HCT116 (cell line): ENCODE measurements at regions not wholly inside any gene's neighbourhood (a gene's known extent, or its start where the extent isn't known, plus 50 kb on each side); places are given as distances from the start of the nearest gene placed in this dataset.
"Not testable (repeated sequence)": the region's sequence is repeated elsewhere in the genome, so short reads cannot be mapped to it uniquely, and the experiment has no call there.

Experiments
- ATAC-seq: fragments of 200-7000 bp; cut with Tn5 transposase; 2 replicates; pipeline ENCODE4 v1.9.1; 2020; ENCODE audit warnings: mild to moderate bottlenecking, moderate library complexity
- BruUV-seq: library from RNA; stranded (reverse); fragments of 400-500 nt; replicated peaks from 2 replicates; lab custom pipeline; 2021; lab: Mats Ljungman, UMichigan
- CTCF ChIA-PET: fragments of 300-600 bp; sonication (Branson Sonifier 250); formaldehyde crosslinking; loops from one replicate; lab custom pipeline; 2021; ENCODE audit warnings: antibody characterized with exemption; lab: Charles Lee
- POLR2A ChIA-PET: fragments of 300-600, 350-600 bp; sonication (Branson Sonifier 250); formaldehyde crosslinking; loops from one replicate; lab custom pipeline; 2021; ENCODE audit warnings: antibody characterized with exemption; lab: Charles Lee
- RAD21 ChIA-PET, 2 experiments: fragments of 300-600 bp; sonication (Branson Sonifier 250); formaldehyde crosslinking; loops; one replicate each; lab custom pipeline; 2023; ENCODE audit warnings: low total read pairs in 2 of 2; ENCODE audit not compliant: uncharacterized antibody in 2 of 2, unreplicated experiment in 2 of 2, low non-redundant PET in 1 of 2; lab: Charles Lee
- DNase-seq: peaks from one replicate; pipeline ENCODE4 v3.0.0-alpha.2; 2010; ENCODE audit warnings: low read depth, low spot score
- H2AFZ ChIP-seq: fragments of 200-600 bp; shearing (Covaris generic), sonication (generic); 2 replicates; pipeline ENCODE4 v1.6.1; 2017; ENCODE audit warnings: low read depth, mixed run types, mixed read lengths, antibody characterized with exemption, low read length; ENCODE audit not compliant: poor library complexity, severe bottlenecking
- H3K27ac ChIP-seq: 2 replicates; pipeline ENCODE4 v1.5.1; 2012; ENCODE audit warnings: low read depth, low read length
- H3K27me3 ChIP-seq: fragments of 200-600 bp; sonication (generic); 2 replicates; pipeline ENCODE4 v1.6.1; 2016; ENCODE audit warnings: mixed run types, low read length, mixed read lengths; ENCODE audit not compliant: insufficient read depth
- H3K36me3 ChIP-seq, 2 experiments: fragments of 200-500 bp in 1 of 2; fragments of 200-600 bp in 1 of 2; sonication (Bioruptor generic) in 1 of 2; sonication (generic) in 1 of 2; 2 replicates each; pipeline versions ENCODE4 v1.5.1 to v1.6.1; 2014 to 2016; ENCODE audit warnings: low read length in 2 of 2, inconsistent platforms in 1 of 2, mixed read lengths in 1 of 2, mixed run types in 1 of 2; ENCODE audit not compliant: insufficient read depth in 2 of 2, control insufficient read depth in 1 of 2
- H3K4me1 ChIP-seq, 2 experiments: fragments of 200-600 bp in 1 of 2; sonication (generic) in 1 of 2; 2 replicates each; pipeline versions ENCODE4 v1.5.1 to v1.6.1; 2012 to 2017; ENCODE audit warnings: low read length in 2 of 2, inconsistent platforms in 1 of 2, mild to moderate bottlenecking in 1 of 2, mixed read lengths in 1 of 2, mixed run types in 1 of 2, moderate library complexity in 1 of 2; ENCODE audit not compliant: insufficient read depth in 2 of 2, control insufficient read depth in 1 of 2
- H3K4me2 ChIP-seq: fragments of 200-600 bp; sonication (generic); 2 replicates; pipeline ENCODE4 v1.6.1; 2017; ENCODE audit warnings: mixed run types, low read length, mixed read lengths
- H3K4me3 ChIP-seq, 2 experiments: fragments of 200-600 bp in 1 of 2; sonication (generic) in 1 of 2; replicated peaks in 1 of 2; 2 replicates each; pipeline ENCODE4 v1.5.1; 2011 to 2016; ENCODE audit warnings: low read length in 2 of 2, control low read depth in 1 of 2, low read depth in 1 of 2, mild to moderate bottlenecking in 1 of 2, mixed read lengths in 1 of 2, mixed run types in 1 of 2
- H3K79me2 ChIP-seq: fragments of 200-600 bp; sonication (generic); 2 replicates; pipeline ENCODE4 v1.6.1; 2017; ENCODE audit warnings: mild to moderate bottlenecking, mixed run types, low read length, moderate library complexity, mixed read lengths; ENCODE audit not compliant: insufficient read depth
- H3K9ac ChIP-seq: fragments of 200-600 bp; sonication (generic); 2 replicates; pipeline ENCODE4 v1.6.1; 2016; ENCODE audit warnings: low read length, mixed read lengths
- H3K9me2 ChIP-seq: fragments of 200-600 bp; sonication (generic), shearing (Covaris generic); 2 replicates; pipeline ENCODE4 v1.6.1; 2017; ENCODE audit warnings: mixed run types, mild to moderate bottlenecking, moderate library complexity; ENCODE audit not compliant: insufficient read depth
- H3K9me3 ChIP-seq, 2 experiments: fragments of 200-500 bp in 1 of 2; fragments of 200-600 bp in 1 of 2; sonication (Bioruptor generic) in 1 of 2; sonication (generic) in 1 of 2; 2 replicates each; pipeline ENCODE4 v1.6.1; 2014 to 2017; ENCODE audit warnings: low read length in 2 of 2, mixed read lengths in 2 of 2, inconsistent platforms in 1 of 2, low read depth in 1 of 2, mild to moderate bottlenecking in 1 of 2, mixed run types in 1 of 2, moderate library complexity in 1 of 2; ENCODE audit not compliant: control insufficient read depth in 1 of 2, insufficient read depth in 1 of 2
- H4K20me1 ChIP-seq: fragments of 200-600 bp; sonication (generic), shearing (Covaris generic); 2 replicates; pipeline ENCODE4 v1.6.1; 2017; ENCODE audit warnings: mixed run types, mild to moderate bottlenecking, moderate library complexity; ENCODE audit not compliant: insufficient read depth
- ATF3 ChIP-seq: IDR thresholded peaks from 2 replicates; pipeline ENCODE4 v1.6.1; 2012
- CBX3 ChIP-seq: IDR thresholded peaks from 2 replicates; pipeline ENCODE4 v1.6.1; 2012; ENCODE audit warnings: low read depth
- CEBPB ChIP-seq: IDR thresholded peaks from 2 replicates; pipeline ENCODE4 v1.6.1; 2012; ENCODE audit warnings: low read depth
- CTCF ChIP-seq, 3 experiments: fragments of 200-600 bp in 1 of 3; sonication (generic) in 1 of 3; IDR thresholded peaks in 2 of 3; conservative IDR thresholded peaks in 1 of 3; 2 replicates each; pipeline ENCODE4 v1.5.1; 2012 to 2017; ENCODE audit warnings: low read depth in 2 of 3, low read length in 2 of 3, antibody characterized with exemption in 1 of 3, borderline replicate concordance in 1 of 3, control low read depth in 1 of 3, mild to moderate bottlenecking in 1 of 3, mixed read lengths in 1 of 3, mixed run types in 1 of 3, moderate library complexity in 1 of 3; ENCODE audit not compliant: insufficient read depth in 1 of 3
- ELF1 ChIP-seq: IDR thresholded peaks from 2 replicates; pipeline ENCODE4 v1.6.1; 2012; ENCODE audit warnings: low read depth, borderline replicate concordance
- EZH2 ChIP-seq: fragments of 200-600 bp; sonication (generic); IDR thresholded peaks from 2 replicates; pipeline ENCODE4 v1.6.1; 2017; ENCODE audit warnings: antibody characterized with exemption, mixed run types
- EZH2phosphoT487 ChIP-seq: fragments of 200-600 bp; IDR thresholded peaks from 2 replicates; pipeline ENCODE4 v1.6.1; 2018; ENCODE audit warnings: antibody characterized with exemption, borderline replicate concordance
- FOSL1 ChIP-seq: IDR thresholded peaks from 2 replicates; pipeline ENCODE4 v1.6.1; 2012; ENCODE audit warnings: low read depth
- JUND ChIP-seq: IDR thresholded peaks from 2 replicates; pipeline ENCODE4 v1.6.1; 2012
- MAX ChIP-seq: IDR thresholded peaks from 2 replicates; pipeline ENCODE4 v1.6.1; 2012
- POLR2A ChIP-seq: IDR thresholded peaks from 2 replicates; pipeline ENCODE4 v1.7.0; 2011; ENCODE audit warnings: borderline replicate concordance; ENCODE audit not compliant: insufficient read depth, insufficient read length; ENCODE audit errors: extremely low read depth
- POLR2AphosphoS5 ChIP-seq: IDR thresholded peaks from 2 replicates; pipeline ENCODE4 v1.6.1; 2011; ENCODE audit warnings: mild to moderate bottlenecking, low read depth, low read length, moderate library complexity
- RAD21 ChIP-seq: IDR thresholded peaks from 2 replicates; pipeline ENCODE4 v1.6.1; 2012; ENCODE audit warnings: low read depth, mild to moderate bottlenecking
- SIN3A ChIP-seq: IDR thresholded peaks from 2 replicates; pipeline ENCODE4 v1.6.1; 2012; ENCODE audit warnings: low read depth
- SP1 ChIP-seq: IDR thresholded peaks from 2 replicates; pipeline ENCODE4 v1.6.1; 2012; ENCODE audit warnings: low read depth
- SRF ChIP-seq: IDR thresholded peaks from 2 replicates; pipeline ENCODE4 v1.6.1; 2012; ENCODE audit warnings: low read depth
- intact Hi-C: fragments of 100-400 bp; cut with micrococcal nuclease; formaldehyde crosslinking; loops from 2 replicates; pipeline ENCODE4 v1.10.0; 2022

GRCh38 chr10:65183236-65183635 lies 1662.0 kb downstream of the REEP3 start:
- H3K9me3 ChIP-seq, result no peaks in the 10 kb centered on the region
- DNase-seq, result no peak
- no peaks in the 10 kb centered on the region for H3K9me2 ChIP-seq
- intact Hi-C loops, result no loop called here
- RAD21 ChIA-PET, result no interaction called here
- H3K4me3 ChIP-seq, result no peak overlapping the region
- BruUV-seq, result no TSS peak
- H3K27me3 ChIP-seq, result no peaks in the 10 kb centered on the region
- no peak overlapping the region for H3K4me2 ChIP-seq
- no peak for TF ChIP-seq SIN3A
- no peak for TF ChIP-seq POLR2AphosphoS5
- no peak for TF ChIP-seq CTCF (IDR thresholded peaks at IDR 0.05 in 2 of 3, conservative IDR thresholded peaks at IDR 0.05 in 1 of 3; ENCODE audit: borderline replicate concordance in 1 of 3, insufficient read depth in 1 of 3, low read depth in 2 of 3, low read length in 2 of 3)
- TF ChIP-seq FOSL1, result no peak
- TF ChIP-seq CEBPB, result no peak
- TF ChIP-seq SP1, result no peak
- TF ChIP-seq JUND, result no peak
- no peak for TF ChIP-seq CBX3
- TF ChIP-seq RAD21, result no peak
- TF ChIP-seq SRF, result no peak
- no peak for TF ChIP-seq EZH2
- no peak for TF ChIP-seq ELF1
- TF ChIP-seq EZH2phosphoT487, result no peak
- no peak for TF ChIP-seq POLR2A
- TF ChIP-seq MAX, result no peak
- no peak for TF ChIP-seq ATF3
- CTCF ChIA-PET, result no interaction called here
- no peaks in the 10 kb centered on the region for H3K36me3 ChIP-seq
- H3K4me1 ChIP-seq, result no peaks in the 10 kb centered on the region
- no peak overlapping the region for H2AFZ ChIP-seq
- no peaks in the 10 kb centered on the region for H4K20me1 ChIP-seq
- ATAC-seq, result no peak
- no peak overlapping the region for H3K27ac ChIP-seq
- no peaks in the 10 kb centered on the region for H3K79me2 ChIP-seq
- POLR2A ChIA-PET, result no interaction called here
- no peak overlapping the region for H3K9ac ChIP-seq

GRCh38 chr10:65186668-65187067 lies 1665.5 kb downstream of the REEP3 start:
- H2AFZ ChIP-seq, DNase-seq, H3K9ac ChIP-seq, H3K27ac ChIP-seq, H3K4me3 ChIP-seq, H3K4me1 ChIP-seq, H4K20me1 ChIP-seq, CTCF ChIA-PET, H3K36me3 ChIP-seq, H3K27me3 ChIP-seq, intact Hi-C loops, BruUV-seq, H3K4me2 ChIP-seq, H3K9me2 ChIP-seq, RAD21 ChIA-PET, ATAC-seq, H3K79me2 ChIP-seq, POLR2A ChIA-PET, H3K9me3 ChIP-seq: not testable (repeated sequence)
